Stimulated activated CD4-positive, alpha-beta T cell treated with anti-CD3 and anti-CD28 coated beads, Interleukin-12 subunit alpha, Interleukin-12 subunit beta, amount 100 ng/mL, for 48 hours (primary cell): ENCODE measurements at regions not wholly inside any gene's neighbourhood (a gene's known extent, or its start where the extent isn't known, plus 50 kb on each side); places are given as distances from the start of the nearest gene placed in this dataset.

Experiments
- DNase-seq, 3 donors: peaks; one replicate each; pipeline ENCODE4 v3.0.0-alpha.2; 2020; ENCODE audit warnings: low read depth in 2 of 3, low spot score in 1 of 3

- no peak for DNase-seq
These were observed 201.6 kb upstream of the C1QTNF7 start for GRCh38 chr4:15226203-15226602.

- DNase-seq, result peak; percentile 52 to 75 (median 61)
These were observed 196.4 kb upstream of the C1QTNF7 start for GRCh38 chr4:15231265-15232091.

- DNase-seq, result peak in 1 of 3 donors; percentile 4
These were observed 195.2 kb upstream of the C1QTNF7 start for GRCh38 chr4:15232366-15233263.

GRCh38 chr4:15233264-15233597 lies 194.6 kb upstream of the C1QTNF7 start:
- DNase-seq, result peak in 1 of 3 donors; percentile 1

GRCh38 chr4:15233626-15234025 lies 194.2 kb upstream of the C1QTNF7 start:
- DNase-seq, result peak in 2 of 3 donors; percentile 5 to 26

DNA sequence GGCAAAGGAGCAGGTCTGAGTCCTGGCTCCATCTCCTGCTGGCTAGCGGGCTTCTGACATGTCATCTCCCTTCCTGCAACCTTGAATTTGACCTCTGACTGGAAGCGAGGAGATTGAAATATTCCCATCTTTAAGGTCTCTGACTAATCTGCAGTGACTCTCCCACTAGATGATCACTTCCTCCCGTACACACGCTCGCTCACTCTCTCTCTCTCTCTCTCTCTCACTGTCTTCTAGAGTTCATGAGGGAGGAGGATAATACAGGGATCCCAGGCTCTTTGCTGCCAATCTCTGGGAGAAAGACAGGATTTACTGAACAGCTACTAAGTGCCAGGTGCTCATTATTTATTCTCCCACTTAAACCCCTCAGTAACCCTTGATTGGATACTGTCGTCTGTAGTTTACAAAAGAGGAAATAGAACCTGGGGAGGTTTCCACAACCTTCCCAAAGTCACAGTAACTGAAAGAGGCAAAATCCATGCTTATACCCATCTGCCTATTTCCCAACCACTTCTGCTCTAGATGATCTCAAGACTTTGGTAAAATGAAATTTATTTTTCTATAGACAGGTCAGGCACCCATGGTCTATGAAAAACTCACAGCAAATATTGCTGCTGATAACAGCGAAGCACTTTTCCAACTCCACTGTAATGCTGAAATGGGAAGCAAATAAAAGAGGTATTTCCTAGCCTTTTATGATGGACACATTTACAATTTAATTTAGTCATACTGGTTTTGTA lies 193.5 kb upstream of the C1QTNF7 start:
- no peak for DNase-seq

DNA sequence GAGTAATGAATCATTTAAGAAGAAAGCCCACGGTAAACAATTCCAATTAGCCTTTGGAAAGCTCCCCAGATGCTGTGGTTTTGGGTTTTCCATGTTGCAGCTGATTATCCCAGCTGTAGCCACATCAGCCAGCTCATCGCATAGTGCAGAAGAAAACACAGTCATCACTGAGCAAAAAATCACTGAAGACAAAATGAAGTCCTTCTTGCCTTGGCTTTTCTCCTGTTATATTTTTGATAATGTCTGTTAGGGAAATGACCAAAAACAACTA lies 193.0 kb upstream of the C1QTNF7 start:
- DNase-seq, result no peak

GRCh38 chr4:15235135-15235534 lies 192.7 kb upstream of the C1QTNF7 start:
- no peak for DNase-seq

DNA sequence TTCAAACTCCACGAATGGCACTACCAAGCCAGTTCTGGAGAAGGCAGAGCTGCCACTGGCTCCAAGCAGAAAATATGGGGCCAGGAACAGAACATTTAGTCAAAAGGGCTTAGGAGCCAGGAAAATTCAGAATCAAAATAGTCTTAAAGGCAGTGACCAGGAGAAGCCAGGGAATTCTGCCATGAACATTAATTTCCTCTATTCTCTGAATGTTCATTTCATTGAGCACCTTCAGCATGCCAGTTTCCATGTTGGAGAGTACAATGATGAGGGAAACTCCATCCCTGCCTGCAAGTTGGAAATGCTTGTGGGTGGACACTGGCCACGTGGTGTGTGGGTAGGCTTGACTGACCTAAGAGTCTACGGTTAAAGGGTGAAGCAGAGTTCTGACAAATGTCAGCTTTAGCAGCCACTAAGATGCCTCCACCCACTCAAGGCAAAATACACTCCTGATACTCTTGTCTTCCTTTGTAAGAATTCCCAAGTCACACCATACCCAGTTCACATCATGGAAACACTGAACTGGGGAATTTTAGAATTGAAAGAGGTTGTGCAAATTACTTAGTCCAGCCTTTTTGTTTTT lies 190.1 kb upstream of the C1QTNF7 start:
- no peak for DNase-seq

DNA sequence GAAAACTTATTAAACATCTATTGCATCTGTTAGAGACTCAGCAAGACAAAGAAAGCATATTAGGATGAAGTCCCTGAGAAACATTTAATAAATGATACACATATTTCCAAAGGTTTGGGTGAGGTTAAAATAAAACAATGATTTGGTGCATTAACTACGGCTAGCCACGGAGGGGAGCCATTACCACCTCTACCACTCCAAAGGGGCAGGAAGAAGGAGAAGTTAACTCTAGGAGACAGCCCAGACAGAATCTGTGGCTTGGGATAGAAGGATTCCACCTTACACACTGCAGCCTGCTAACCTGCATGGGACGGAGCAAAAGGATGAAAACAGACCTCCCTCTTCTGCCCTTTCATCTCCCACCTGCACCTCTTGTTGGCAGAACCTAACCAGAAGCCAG lies 189.1 kb upstream of the C1QTNF7 start:
- peak in 2 of 3 donors; percentile 12 to 20 for DNase-seq

- no peak for DNase-seq
These were observed 188.0 kb upstream of the C1QTNF7 start for GRCh38 chr4:15239866-15240265.

GRCh38 chr4:15240764-15241163 lies 187.1 kb upstream of the C1QTNF7 start:
- DNase-seq, result no peak

- DNase-seq, result no peak
These were observed 185.8 kb upstream of the C1QTNF7 start for GRCh38 chr4:15242021-15242420.

- DNase-seq, result no peak
These were observed 183.5 kb upstream of the C1QTNF7 start for GRCh38 chr4:15244354-15244753.

DNA sequence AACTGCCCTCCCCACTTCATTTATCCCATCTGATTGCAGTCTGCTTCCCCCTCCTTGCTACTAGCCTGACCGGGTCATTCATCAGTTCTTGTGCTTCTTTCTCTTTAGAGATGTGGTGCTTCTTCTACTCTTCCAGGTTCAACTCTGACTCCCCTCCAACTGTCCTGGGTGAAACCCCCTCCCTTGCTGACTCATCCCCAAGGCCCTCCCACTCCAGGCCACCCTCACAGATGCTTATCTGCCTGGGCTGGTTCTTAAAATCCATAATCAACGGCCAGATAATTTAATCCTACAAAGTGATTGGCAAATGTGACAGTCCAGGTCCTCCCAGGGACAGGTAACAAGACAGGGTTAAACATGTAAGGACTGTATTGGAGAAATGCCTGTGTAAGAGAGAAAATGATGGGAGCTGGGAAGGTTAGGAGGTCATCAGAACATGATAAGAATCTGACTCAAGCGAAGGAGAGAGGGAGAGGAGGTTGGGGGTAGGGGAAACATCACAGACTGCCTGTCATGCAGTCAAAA lies 182.8 kb upstream of the C1QTNF7 start:
- no peak for DNase-seq

GRCh38 chr4:15250021-15250441 lies 177.8 kb upstream of the C1QTNF7 start:
- DNase-seq, result no peak

GRCh38 chr4:15253349-15253748 lies 174.5 kb upstream of the C1QTNF7 start:
- no peak for DNase-seq

GRCh38 chr4:15254236-15254880 lies 173.5 kb upstream of the C1QTNF7 start:
- DNase-seq, result no peak

- DNase-seq, result no peak
These were observed 172.3 kb upstream of the C1QTNF7 start for GRCh38 chr4:15255537-15255936.

DNA sequence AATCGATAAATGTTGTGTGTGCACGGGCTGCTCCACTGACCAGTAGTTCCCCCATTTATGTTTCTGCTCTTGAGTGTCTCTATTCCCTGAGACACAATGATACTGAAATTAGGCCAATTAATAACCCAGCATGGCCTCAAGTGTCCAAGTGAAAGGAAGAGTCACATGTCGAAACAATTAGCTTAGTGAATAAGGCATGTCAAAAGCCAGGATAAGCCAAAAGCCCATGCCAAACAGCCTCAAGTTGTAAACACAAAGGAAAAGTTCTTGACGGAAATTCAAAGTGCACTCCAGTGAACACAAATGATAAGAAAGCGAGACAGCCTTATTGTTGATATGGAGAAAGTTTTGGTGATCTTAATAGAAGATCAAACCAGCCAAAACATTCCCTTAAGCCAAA lies 167.1 kb upstream of the C1QTNF7 start:
- DNase-seq, result no peak

GRCh38 chr4:15262396-15262795 lies 165.4 kb upstream of the C1QTNF7 start:
- no peak for DNase-seq
